Parathyroid adenoma (tissue), 2 donors: ENCODE measurements at regions not wholly inside any gene's neighbourhood (a gene's known extent, or its start where the extent isn't known, plus 50 kb on each side); places are given as distances from the start of the nearest gene placed in this dataset.

Experiments used
- H2AFZ ChIP-seq: fragments of 300-600 bp; sonication (generic); one replicate; pipeline ENCODE4 v1.7.0; 2017; ENCODE audit warnings: antibody characterized with exemption, mild to moderate bottlenecking
- H3K27ac ChIP-seq: fragments of 300-600 bp; sonication (generic); one replicate; pipeline ENCODE4 v1.7.0; 2017
- H3K27me3 ChIP-seq: fragments of 300-600 bp; sonication (generic); one replicate; pipeline ENCODE4 v1.7.0; 2017; ENCODE audit warnings: low read length; ENCODE audit not compliant: control insufficient read depth, insufficient read depth
- H3K36me3 ChIP-seq: fragments of 300-600 bp; sonication (generic); one replicate; pipeline ENCODE4 v1.7.0; 2017; ENCODE audit warnings: low read length; ENCODE audit not compliant: control insufficient read depth, insufficient read depth
- H3K4me1 ChIP-seq: fragments of 300-600 bp; sonication (generic); one replicate; pipeline ENCODE4 v1.7.0; 2017; ENCODE audit warnings: control low read depth
- H3K4me2 ChIP-seq: fragments of 300-600 bp; sonication (generic); one replicate; pipeline ENCODE4 v1.7.0; 2017; ENCODE audit warnings: low read length
- H3K4me3 ChIP-seq: fragments of 300-600 bp; sonication (generic); one replicate; pipeline ENCODE4 v1.7.0; 2017; ENCODE audit warnings: low read depth, low read length
- H3K79me2 ChIP-seq: fragments of 300-600 bp; sonication (generic); one replicate; pipeline ENCODE4 v1.7.0; 2017; ENCODE audit warnings: control low read depth
- H3K9ac ChIP-seq: fragments of 300-600 bp; sonication (generic); one replicate; pipeline ENCODE4 v1.7.0; 2017; ENCODE audit warnings: mild to moderate bottlenecking
- H3K9me3 ChIP-seq: fragments of 300-600 bp; sonication (generic); one replicate; pipeline ENCODE4 v1.7.0; 2017; ENCODE audit warnings: low read length; ENCODE audit not compliant: control insufficient read depth
- TF ChIP-seq, protein P1 (sequence below): fragments of 300-600 bp; sonication (generic); IDR thresholded peaks from one replicate; pipeline ENCODE4 v1.7.0; 2017; ENCODE audit warnings: antibody characterized with exemption, mild to moderate bottlenecking
- donor health status: primary hyperparathyroidism.

DNA sequence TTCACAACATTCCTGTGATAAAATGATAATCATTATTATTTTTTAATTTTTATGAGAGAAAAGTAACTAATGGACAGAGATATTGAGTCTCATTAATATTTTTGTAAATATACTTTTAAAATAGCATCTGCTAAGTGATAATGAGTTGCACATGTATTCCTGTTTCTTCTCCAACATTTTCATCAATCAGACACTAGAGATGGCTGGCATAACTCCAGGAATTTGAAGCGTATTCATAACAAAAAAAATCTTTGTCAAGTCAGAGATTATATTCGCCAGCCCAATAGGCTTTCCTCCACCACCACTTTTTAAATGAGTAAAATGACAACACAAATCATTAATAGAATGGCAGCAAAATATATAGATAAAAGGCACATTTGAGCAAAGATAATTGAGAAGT lies 524.0 kb upstream of the KCND2 start:
- Histone ChIP-seq H3K4me2 (no peak overlapping the region), H3K9me3 (no peaks in the 10 kb centered on the region), H2AFZ (no peak overlapping the region), H3K27ac (no peak overlapping the region), H3K4me1 (no peaks in the 10 kb centered on the region), H3K27me3 (no peaks in the 10 kb centered on the region), H3K4me3 (no peak overlapping the region), H3K36me3 (no peaks in the 10 kb centered on the region), H3K9ac (no peak overlapping the region), H3K79me2 (no peaks in the 10 kb centered on the region)
- TF ChIP-seq, protein P1, sequence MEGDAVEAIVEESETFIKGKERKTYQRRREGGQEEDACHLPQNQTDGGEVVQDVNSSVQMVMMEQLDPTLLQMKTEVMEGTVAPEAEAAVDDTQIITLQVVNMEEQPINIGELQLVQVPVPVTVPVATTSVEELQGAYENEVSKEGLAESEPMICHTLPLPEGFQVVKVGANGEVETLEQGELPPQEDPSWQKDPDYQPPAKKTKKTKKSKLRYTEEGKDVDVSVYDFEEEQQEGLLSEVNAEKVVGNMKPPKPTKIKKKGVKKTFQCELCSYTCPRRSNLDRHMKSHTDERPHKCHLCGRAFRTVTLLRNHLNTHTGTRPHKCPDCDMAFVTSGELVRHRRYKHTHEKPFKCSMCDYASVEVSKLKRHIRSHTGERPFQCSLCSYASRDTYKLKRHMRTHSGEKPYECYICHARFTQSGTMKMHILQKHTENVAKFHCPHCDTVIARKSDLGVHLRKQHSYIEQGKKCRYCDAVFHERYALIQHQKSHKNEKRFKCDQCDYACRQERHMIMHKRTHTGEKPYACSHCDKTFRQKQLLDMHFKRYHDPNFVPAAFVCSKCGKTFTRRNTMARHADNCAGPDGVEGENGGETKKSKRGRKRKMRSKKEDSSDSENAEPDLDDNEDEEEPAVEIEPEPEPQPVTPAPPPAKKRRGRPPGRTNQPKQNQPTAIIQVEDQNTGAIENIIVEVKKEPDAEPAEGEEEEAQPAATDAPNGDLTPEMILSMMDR, result no peak

DNA sequence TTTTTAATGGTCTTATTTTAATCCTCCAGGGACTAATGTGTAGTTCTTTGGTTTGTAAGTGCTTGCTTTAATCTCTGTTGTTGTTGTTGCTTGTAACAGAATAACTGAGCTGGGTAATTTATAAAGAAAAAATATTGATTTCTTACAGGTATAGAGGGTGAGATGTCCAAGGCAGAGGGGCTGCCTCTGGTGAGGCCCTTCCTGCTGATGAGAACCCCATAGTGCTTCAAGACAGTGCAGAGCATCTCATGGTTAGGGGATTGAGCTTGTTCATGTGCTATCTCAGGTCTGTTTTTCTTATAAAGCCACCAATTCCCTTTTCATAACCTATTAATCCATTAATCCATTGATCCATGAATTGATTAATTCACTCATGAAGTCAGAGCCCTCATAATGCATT lies 516.3 kb upstream of the KCND2 start:
- Histone ChIP-seq H3K27ac (no peak overlapping the region), H3K4me2 (no peak overlapping the region), H3K36me3 (no peaks in the 10 kb centered on the region), H3K9me3 (no peaks in the 10 kb centered on the region), H3K9ac (no peak overlapping the region), H3K27me3 (no peaks in the 10 kb centered on the region), H2AFZ (no peak overlapping the region), H3K4me1 (no peaks in the 10 kb centered on the region), H3K79me2 (no peaks in the 10 kb centered on the region), H3K4me3 (no peak overlapping the region)
- TF ChIP-seq, protein P1, result no peak

DNA sequence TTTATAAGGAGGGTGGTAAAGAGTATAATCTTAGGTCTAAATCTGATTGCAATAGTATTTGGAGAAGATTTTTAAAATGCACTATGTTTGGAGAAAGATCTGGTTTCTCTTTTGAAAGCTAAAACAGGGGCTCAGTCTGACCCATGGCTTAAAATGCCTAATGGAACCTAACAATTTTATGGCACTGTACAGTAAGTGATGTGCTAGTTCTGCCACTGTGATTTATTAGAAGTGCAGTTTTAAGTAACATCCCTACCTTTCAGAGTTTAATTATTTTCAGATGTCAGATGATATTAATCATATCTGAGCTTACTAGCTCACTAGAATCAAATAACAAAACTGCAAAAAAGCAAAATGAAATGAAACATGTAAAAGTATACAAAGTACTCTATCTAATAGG lies 514.7 kb upstream of the KCND2 start:
- Histone ChIP-seq H2AFZ (no peak overlapping the region), H3K9ac (no peak overlapping the region), H3K36me3 (no peaks in the 10 kb centered on the region), H3K4me3 (no peak overlapping the region), H3K4me2 (no peak overlapping the region), H3K9me3 (no peaks in the 10 kb centered on the region), H3K4me1 (no peaks in the 10 kb centered on the region), H3K79me2 (no peaks in the 10 kb centered on the region), H3K27ac (no peak overlapping the region), H3K27me3 (no peaks in the 10 kb centered on the region)
- TF ChIP-seq, protein P1, result no peak

DNA sequence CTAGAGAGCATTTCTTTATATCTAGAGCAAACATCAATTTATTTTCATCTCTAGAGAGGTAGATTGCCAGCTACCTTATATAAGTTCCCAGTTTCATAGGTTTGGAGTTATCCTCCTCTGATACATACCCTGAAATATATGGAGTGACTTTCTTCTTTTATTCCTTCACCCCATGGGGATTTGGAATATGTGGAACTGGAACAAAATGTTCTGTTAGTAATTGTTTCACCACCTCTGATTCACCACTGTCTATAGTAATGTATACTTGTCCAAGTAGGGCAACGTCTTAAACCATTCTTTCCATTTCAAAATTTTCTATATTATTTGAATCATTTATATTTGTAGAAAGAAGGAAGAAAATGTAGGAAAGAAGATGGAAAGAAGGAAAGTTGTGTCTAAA lies 511.2 kb upstream of the KCND2 start:
- Histone ChIP-seq H3K9me3 (no peaks in the 10 kb centered on the region), H3K27me3 (no peaks in the 10 kb centered on the region), H3K27ac (no peak overlapping the region), H3K79me2 (no peaks in the 10 kb centered on the region), H3K4me3 (no peak overlapping the region), H3K9ac (no peak overlapping the region), H3K36me3 (no peaks in the 10 kb centered on the region), H3K4me1 (no peaks in the 10 kb centered on the region), H2AFZ (no peak overlapping the region), H3K4me2 (no peak overlapping the region)
- TF ChIP-seq, protein P1, result no peak

DNA sequence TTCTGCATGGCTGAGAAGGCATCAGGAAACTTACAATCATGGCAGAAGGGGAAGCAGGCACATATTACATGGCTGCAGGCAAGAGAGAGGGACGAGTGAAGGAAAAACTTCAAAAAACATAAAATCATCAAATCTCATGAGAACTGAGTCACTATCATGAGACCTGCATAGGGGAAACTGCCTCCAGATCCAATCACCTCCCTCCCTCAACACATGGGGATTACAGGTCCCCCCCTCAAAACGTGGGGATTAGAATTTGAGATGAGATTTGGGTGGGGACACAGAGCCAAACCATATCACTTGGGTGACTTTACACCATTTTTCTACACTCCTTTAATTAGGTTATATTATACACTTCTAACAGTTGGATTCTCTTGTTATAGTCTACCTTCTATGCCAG lies 490.7 kb upstream of the KCND2 start:
- Histone ChIP-seq H3K27ac (no peak overlapping the region), H3K4me1 (no peaks in the 10 kb centered on the region), H2AFZ (no peak overlapping the region), H3K4me2 (no peak overlapping the region), H3K27me3 (no peaks in the 10 kb centered on the region), H3K9ac (no peak overlapping the region), H3K36me3 (no peaks in the 10 kb centered on the region), H3K4me3 (no peak overlapping the region), H3K79me2 (no peaks in the 10 kb centered on the region), H3K9me3 (no peaks in the 10 kb centered on the region)
- TF ChIP-seq, protein P1, result no peak
